Liver (tissue), 3 donors: ENCODE measurements at regions not wholly inside any gene's neighbourhood (a gene's known extent, or its start where the extent isn't known, plus 50 kb on each side); places are given as distances from the start of the nearest gene placed in this dataset.

Source experiments
- CTCF ChIP-seq: fragments of 150-350 bp; IDR thresholded peaks from 2 replicates; pipeline ENCODE4 v1.5.1; 2017; ENCODE audit warnings: improper control_type of control experiment, low read depth, low read length; ENCODE audit not compliant: missing input control
- REST ChIP-seq: IDR thresholded peaks from 2 replicates; pipeline ENCODE4 v1.6.1; 2016; ENCODE audit warnings: antibody characterized with exemption, mild to moderate bottlenecking
- TAF1 ChIP-seq: conservative IDR thresholded peaks from 2 replicates; pipeline ENCODE4 v1.6.1; 2016; ENCODE audit warnings: antibody characterized with exemption, mild to moderate bottlenecking
- YY1 ChIP-seq: IDR thresholded peaks from 2 replicates; pipeline ENCODE4 v1.6.1; 2016; ENCODE audit warnings: antibody characterized with exemption, mild to moderate bottlenecking
- donor health status: healthy.
- donor health status: healthy.

- no peak for TF ChIP-seq CTCF
- no peak for TF ChIP-seq REST
- TF ChIP-seq YY1: no peak
- no peak for TF ChIP-seq TAF1
Observed at GRCh38 chr4:30847958-30848357, 127.8 kb downstream of the PCDH7 start.
